ENCODE measurements at regions not wholly inside any gene's neighbourhood (a gene's known extent, or its start where the extent isn't known, plus 50 kb on each side); places are given as distances from the start of the nearest gene placed in this dataset.
"Not testable (repeated sequence)": the region's sequence is repeated elsewhere in the genome, so short reads cannot be mapped to it uniquely, and the experiment has no call there.

- DNase-seq (ENCODE audit: low spot score): no peak
Measured at GRCh38 chr3:159378396-159379194, 576.7 kb downstream of the MFSD1 start.

DNA sequence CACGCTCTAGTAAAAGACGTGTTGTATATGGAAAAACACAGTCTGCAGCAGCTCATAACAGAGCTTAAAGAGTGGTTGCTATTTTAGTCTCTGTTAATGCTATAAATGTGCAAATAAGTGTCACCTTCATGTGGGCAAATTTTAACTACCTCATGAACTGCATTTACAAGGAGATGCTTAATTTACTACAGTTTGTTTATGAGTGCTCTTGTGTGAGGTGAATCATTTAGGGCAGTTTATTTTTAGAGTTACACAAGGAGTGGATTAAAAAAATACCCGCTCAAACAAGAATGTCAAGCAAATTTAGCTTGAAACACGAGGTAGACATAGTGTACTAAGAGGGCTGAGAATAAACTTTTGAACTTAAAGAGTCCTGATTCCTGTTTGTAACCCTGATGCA, 579.0 kb downstream of the MFSD1 start:
- no peak for DNase-seq (ENCODE audit: low spot score)

DNA sequence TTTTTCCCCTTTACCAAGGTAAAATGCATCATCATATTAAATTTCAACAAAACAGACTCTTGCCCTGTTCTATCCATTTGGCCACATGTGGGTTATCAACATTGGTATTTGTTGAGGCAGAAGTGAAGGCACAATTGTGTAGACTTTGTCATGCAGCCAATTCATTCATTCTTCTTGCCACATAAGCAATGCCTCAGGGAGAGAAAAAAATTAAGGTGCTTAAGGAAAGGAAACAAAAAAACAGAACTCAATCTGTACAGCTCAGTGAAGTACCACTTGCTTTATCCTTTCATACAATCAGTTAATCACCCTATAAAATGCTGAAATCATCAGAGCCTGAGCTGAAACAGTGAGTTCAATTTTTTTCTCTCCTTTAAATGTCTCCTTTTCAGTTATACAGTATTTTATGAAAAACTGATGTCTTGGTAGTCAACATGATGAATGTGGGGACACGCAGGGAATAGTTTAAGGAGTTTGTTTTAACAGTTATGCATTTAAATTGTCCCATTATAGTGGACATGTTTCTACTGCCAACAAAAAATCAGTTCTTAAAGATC, 588.9 kb downstream of the MFSD1 start:
- no peak for DNase-seq (ENCODE audit: low spot score)

DNA sequence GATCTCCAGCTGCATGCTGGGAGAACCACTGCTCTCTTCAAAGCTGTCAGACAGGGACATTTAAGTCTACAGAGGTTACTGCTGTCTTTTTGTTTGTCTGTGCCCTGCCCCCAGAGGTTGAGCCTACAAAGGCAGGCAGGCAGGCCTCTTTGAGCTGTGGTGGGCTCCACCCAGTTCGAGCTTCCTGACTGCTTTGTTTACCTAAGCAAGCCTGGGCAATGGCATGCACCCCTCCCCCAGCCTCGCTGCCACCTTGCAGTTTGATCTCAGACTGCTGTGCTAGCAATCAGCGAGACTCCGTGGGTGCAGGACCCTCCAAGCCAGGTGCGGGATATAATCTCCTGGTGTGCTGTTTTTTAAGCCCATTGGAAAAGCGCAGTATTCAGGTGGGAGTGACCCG, 591.0 kb upstream of the IL12A start:
- DNase-seq (ENCODE audit: low spot score): not testable (repeated sequence)

DNA sequence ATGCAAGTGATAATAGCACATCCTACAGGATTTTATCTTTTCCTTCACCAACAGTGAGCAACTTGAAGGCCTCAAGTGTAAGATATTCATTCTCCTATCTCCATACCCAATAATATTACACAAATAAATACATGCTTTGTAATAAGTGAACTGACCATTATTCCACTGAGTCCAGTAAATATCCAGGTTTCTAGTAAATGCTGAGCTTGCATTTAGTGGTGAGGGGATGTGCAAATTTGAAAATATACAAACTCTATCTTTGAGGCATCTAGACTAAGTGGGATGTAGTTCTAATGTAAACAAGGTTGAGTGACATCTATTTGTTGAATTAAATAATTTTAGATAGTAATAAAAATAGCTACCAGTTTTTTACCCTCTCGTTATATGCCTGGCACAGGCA, 587.6 kb upstream of the IL12A start:
- DNase-seq (ENCODE audit: low spot score): no peak

DNA sequence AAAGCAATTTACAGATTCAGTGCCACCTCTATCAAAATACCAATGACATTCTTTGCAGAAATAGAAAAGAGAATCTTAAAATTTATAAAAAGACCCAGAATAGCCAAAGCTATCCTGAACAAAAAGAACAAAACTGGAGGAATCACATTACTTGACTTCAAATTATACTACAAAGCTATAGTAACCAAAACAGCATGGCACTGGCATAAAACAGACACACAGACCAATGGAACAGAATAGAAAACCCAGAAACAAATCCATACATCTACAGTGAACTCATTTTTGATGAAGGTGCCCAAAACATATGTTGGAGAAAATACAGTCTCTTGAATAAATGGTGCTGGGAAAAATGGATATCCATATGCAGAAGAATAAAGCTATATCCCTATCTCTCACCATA, 578.9 kb upstream of the IL12A start:
- not testable (repeated sequence) for DNase-seq (ENCODE audit: low spot score)

DNA sequence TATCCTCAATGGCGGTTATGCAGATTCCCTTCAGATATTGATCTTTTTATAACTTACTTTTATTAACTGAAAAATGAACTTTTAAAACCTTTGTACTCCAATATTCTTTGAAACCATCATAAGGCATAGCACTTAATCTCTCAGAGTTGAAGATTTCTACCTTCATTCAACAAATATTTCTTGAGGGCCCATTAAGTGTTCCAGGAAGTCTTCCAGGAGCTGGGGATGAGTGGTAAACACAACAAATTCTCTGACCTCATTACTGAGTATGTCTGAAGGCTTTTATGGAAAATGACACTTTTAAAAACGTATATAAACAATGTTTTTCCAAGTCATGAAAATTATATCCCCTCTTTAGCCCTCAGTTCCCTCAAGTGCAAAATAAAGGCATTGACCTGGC, 575.3 kb upstream of the IL12A start:
- no peak for DNase-seq (ENCODE audit: low spot score)

- DNase-seq (ENCODE audit: low spot score): no peak
Measured at GRCh38 chr3:159416856-159417255, 571.8 kb upstream of the IL12A start.

DNA sequence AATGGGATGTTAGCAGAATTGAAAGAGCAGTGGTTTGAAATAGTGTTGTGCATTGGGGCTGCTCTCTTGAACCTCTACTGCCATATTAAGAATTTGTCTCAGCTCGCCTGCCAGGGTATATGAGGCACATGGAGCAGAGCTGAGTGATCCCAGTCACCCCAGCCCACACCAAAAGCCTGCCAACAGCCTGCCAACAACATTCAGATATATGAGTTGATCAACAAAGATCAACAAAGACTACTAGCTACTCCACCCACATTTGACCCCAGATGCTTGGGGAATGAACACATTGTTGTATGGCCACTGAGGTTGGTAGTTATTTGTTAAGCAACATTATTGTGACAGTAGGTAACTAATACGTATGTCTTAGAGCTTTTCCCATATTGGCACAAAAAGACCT, 570.9 kb upstream of the IL12A start:
- DNase-seq (ENCODE audit: low spot score): no peak

- peak; percentile 21 for DNase-seq (ENCODE audit: low spot score)
Measured at GRCh38 chr3:159418571-159419526, 569.8 kb upstream of the IL12A start.

GRCh38 chr3:159429702-159430101, 558.9 kb upstream of the IL12A start:
- DNase-seq (ENCODE audit: low spot score): no peak

GRCh38 chr3:159432682-159433340, 555.8 kb upstream of the IL12A start:
- DNase-seq (ENCODE audit: low spot score): no peak

DNA sequence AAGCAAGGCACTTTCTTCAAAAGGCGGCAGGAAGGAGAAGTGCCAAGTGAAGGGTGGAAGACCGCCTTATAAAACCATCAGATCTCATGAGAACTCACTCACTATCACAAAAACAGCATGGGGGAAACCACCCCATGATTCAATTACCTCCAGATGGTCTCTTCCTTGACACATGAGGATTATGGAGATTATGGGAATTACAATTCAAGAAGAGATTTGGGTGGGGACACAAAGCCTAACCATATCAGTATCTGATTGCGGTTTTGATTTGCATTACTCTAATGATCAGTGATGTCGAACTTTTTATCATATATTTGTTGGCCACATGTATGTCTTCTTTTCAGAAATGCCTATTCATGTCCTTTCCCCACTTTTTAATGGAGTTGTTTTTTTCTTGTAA, 549.3 kb upstream of the IL12A start:
- DNase-seq (ENCODE audit: low spot score): no peak

DNA sequence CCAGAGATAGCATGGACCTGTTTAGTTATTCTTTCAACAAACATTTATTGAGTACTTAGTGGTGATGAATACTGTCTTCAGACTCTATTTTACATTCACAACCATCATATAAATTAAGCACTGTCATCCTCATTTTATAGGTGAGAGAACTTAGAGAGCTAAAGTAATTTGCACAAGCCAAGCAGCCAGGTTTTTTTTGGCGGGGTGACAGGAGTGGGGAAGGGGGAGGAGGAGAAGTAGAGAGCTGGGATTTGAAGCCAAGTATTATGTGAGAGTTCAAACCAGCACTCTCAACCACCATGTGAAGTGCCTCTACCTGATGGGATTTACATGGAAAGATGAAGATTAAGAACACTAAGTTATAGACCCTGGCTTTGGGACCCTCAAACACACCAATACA, 547.4 kb upstream of the IL12A start:
- no peak for DNase-seq (ENCODE audit: low spot score)

GRCh38 chr3:159443266-159443665, 545.4 kb upstream of the IL12A start:
- DNase-seq (ENCODE audit: low spot score): no peak

- no peak for DNase-seq (ENCODE audit: low spot score)
Measured at GRCh38 chr3:159447841-159448240, 540.8 kb upstream of the IL12A start.

DNA sequence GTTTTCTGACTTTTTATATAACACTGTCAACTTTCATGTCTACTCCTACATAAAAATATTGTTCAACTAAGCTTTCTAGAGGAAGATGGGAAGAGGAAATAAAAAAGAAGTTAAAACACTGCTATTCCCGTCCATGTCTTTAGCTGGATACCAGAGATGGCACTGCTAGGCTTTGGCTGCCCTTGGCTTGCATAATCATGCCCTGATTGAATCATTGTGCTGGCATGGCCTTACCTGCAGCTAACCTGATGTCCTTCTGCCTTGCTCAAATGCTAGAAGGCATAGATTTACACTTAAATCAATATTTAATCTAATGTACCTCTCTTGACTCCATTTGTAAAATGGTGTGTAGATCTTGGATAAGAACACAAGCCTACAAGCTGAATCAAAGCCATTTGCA, 539.7 kb upstream of the IL12A start:
- no peak for DNase-seq (ENCODE audit: low spot score)

DNA sequence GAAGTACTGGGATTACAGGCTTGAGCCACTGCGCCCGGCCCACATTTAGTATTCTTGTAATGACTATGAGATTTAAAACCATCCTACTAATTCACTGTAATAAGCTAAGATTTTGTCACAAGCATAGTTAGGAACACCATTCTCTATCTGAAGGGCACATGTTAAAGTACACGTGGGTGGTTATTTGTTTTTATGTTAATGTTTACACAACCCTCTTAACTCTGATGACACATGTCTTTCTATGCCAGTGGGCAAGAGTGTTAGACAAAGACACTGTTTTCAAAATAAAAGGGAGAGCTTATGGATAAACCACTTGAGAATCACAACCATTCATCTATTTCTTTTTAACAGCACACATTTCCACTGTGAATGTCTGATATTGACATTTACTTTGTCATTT, 537.6 kb upstream of the IL12A start:
- DNase-seq (ENCODE audit: low spot score): no peak

- no peak for DNase-seq (ENCODE audit: low spot score)
Measured at GRCh38 chr3:159451482-159451881, 537.2 kb upstream of the IL12A start.

DNA sequence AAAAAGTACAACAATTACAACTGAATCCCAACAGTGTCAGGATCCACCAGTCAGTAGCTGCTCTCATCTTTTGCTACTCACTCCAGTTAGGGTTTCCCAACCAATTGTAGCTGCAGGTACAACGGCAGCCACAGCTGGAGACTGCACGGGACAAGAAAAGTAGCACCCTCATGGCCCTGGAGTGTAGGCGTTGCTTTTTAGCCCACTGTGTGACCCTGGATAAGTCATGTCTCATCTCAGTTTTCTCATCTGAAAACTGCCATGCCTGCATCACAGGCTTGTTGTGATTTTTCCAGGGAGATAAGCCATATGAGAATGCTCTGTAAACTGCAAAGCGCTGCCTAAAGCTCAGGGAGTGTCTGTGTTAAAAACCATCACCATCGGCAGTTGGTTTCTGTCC, 535.6 kb upstream of the IL12A start:
- no peak for DNase-seq (ENCODE audit: low spot score)

DNA sequence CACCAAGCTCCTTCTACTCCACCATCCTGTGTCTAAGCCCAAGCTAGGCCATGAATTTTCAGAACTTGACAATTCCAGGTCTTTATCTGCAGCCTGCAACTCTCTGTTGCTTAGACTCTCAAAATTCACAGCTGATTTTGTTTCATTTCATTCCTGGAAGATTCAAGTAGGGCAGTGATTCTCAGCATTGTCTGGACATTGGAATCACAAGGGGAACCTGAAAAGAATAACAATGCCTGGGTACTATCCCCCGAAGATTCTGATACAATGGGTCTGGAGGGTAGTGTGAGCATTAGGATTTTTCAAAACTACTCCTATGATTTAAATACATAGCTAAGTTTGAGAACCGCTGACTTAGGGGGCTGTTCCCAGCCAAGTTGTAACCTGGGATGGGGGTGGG, 534.7 kb upstream of the IL12A start:
- DNase-seq (ENCODE audit: low spot score): no peak

DNA sequence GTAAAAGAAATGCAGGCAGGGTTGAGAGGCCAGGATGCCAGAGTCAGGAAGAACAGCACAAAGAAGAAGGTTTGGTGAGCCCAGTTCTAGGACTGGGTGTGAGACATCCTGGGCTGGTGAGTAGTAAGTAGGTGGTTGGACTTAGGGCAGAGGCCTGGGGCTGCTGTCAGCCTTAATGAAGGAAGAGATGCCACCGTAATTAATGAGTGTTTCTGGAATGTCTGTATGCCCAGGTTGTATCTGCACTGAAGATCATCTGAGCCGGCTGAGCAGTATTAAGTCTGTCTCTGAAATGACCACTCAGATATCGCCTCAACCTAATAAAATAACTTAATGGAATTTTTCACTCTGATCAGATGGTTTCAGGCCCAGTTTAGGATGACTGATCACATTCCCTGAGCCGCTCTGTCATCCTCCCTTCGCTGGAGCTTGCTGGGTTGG, 532.9 kb upstream of the IL12A start:
- no peak for DNase-seq (ENCODE audit: low spot score)
